ENCODE measurements at regions not wholly inside any gene's neighbourhood (a gene's known extent, or its start where the extent isn't known, plus 50 kb on each side); places are given as distances from the start of the nearest gene placed in this dataset.
"Not testable (repeated sequence)": the region's sequence is repeated elsewhere in the genome, so short reads cannot be mapped to it uniquely, and the experiment has no call there.

DNA sequence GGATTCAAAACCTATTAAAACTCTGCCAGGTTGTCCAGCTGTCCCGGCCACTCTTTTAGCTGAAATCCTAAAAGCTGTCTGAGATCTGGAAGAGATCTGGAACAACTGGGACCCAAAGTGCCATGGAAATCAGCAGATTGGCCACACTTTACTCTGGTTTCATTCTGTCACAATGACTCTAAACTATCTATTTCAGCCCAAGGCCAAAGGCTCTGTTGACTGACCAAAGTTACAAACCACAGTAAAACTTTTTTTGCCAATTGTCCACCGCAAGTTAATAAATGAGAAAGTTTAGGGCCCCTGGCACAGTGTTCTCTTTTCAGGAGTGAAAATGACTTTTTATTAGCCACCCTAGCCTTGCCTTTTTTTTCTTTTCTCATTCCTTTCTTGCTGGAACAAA is 113.4 kb upstream of the CPM start:
- no peaks in the 10 kb centered on the region for H3K36me3 ChIP-seq
- H3K4me2 ChIP-seq, result no peak overlapping the region
- no peak for TF ChIP-seq Cebpa-rat (IDR thresholded peaks at IDR 0.05)
- H3K4me1 ChIP-seq, result no peaks in the 10 kb centered on the region
- H4K20me1 ChIP-seq, result no peaks in the 10 kb centered on the region
- no peaks in the 10 kb centered on the region for H3K27me3 ChIP-seq
- no peaks in the 10 kb centered on the region for H3K9me3 ChIP-seq
- H3K4me3 ChIP-seq, result no peak overlapping the region
- H3K9ac ChIP-seq, result no peak overlapping the region
- H3K27ac ChIP-seq, result no peak overlapping the region

DNA sequence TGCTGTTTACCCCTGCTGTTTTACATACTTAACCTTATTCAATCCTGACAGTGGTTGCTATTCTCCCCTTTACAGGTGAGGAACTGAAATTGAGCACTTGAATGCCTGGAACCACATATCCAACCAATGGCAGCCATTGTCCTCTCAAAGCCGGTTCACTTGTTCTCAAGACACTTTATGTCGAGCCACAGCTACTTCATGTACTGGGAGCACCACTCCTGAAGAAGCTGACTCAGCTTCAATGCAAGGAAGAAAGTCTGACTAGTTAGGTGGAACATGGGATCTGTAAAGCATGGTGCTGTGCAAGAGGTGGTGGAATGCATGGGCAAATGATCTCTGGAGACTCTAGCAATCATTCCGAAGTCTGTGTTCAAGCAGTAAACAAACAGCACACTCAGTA is 113.9 kb upstream of the CPM start:
- no peak overlapping the region for H3K4me2 ChIP-seq
- no peak for TF ChIP-seq Cebpa-rat (IDR thresholded peaks at IDR 0.05)
- no peak overlapping the region for H3K4me3 ChIP-seq
- H4K20me1 ChIP-seq, result no peaks in the 10 kb centered on the region
- no peaks in the 10 kb centered on the region for H3K4me1 ChIP-seq
- no peaks in the 10 kb centered on the region for H3K27me3 ChIP-seq
- H3K9ac ChIP-seq, result no peak overlapping the region
- no peaks in the 10 kb centered on the region for H3K9me3 ChIP-seq
- H3K36me3 ChIP-seq, result no peaks in the 10 kb centered on the region
- H3K27ac ChIP-seq, result no peak overlapping the region

DNA sequence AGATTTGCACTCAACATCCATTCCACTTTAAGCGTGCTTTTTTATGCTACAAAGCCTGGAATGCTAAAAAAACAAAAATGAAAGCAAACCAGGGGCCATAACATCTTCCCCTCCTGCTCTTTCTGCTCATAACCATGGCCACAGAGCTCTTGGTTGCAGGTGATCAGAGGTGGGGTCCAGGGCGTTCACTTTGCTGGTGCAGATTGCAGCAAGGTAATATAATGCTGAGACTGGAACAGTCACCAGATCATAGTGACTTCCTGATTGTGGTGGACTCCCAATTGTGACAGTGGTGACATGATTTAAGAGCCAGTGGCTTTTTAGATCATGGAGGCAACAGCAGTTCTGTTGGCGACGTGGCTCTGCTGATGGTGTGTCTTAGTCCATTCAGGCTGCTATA is 115.0 kb upstream of the CPM start:
- H3K27ac ChIP-seq, result no peak overlapping the region
- H3K4me3 ChIP-seq, result no peak overlapping the region
- no peaks in the 10 kb centered on the region for H3K4me1 ChIP-seq
- TF ChIP-seq Cebpa-rat (IDR thresholded peaks at IDR 0.05), result no peak
- H3K27me3 ChIP-seq, result no peaks in the 10 kb centered on the region
- no peaks in the 10 kb centered on the region for H3K9me3 ChIP-seq
- no peaks in the 10 kb centered on the region for H3K36me3 ChIP-seq
- no peak overlapping the region for H3K4me2 ChIP-seq
- H3K9ac ChIP-seq, result no peak overlapping the region
- H4K20me1 ChIP-seq, result no peaks in the 10 kb centered on the region

DNA sequence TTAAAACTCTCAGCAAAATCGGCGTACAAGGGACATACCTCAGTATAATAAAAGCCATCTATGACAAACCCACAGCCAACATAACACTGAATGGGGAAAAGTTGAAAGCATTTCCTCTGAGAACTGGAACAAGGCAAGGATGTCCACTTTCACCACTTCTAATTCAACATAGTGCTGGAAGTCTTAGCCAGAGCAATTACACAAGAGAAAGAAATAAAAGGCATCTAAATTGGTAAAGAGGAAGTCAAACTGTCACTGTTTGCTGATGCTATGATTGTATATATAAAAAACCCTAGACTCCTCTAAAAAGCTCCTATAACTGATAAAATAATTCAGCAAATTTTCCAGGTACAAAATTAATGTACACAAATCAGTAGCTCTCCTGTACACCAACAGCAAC is 116.9 kb upstream of the CPM start:
- H3K4me3 ChIP-seq, H4K20me1 ChIP-seq, H3K36me3 ChIP-seq, H3K9me3 ChIP-seq, H3K4me1 ChIP-seq, H3K27ac ChIP-seq, H3K4me2 ChIP-seq, H3K9ac ChIP-seq, H3K27me3 ChIP-seq: not testable (repeated sequence)

DNA sequence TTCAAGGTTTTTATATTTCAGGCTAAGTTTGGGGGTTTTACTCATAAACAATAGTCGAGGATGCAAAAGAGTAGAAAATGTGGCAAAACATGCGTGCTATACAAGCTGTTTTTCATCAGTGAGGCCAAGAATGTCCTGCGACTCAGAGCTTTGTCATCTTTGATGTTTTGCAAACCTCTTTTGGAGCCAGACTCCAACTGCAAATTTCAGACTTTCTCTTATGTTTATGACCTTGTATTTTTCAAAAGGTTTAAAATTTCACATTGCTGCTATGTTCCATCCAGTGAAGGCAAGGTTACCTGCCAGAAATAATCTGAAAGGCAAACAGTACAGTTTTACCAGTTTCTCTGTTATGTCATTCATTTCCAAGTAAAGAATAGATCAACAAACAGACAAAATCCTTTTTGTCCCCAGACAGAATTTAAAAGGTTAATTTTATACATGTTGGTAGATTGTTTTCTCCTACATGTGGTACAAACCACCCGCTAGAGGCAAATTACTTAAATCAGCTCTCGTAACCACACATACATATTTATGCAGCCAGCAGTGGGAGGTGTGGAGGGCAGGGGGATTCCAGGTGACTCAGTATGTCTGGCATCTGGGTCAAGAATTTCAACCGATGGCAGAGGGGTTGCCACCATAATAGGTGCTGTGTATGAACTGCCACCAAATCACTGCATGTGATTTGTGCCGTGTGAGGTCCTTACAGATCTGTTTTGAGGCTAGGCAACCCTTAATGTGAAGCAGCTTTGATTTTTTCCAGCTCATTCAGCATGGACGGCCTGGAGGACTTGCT is 119.8 kb upstream of the CPM start:
- H3K27me3 ChIP-seq, result no peaks in the 10 kb centered on the region
- H3K4me3 ChIP-seq, result no peak overlapping the region

DNA sequence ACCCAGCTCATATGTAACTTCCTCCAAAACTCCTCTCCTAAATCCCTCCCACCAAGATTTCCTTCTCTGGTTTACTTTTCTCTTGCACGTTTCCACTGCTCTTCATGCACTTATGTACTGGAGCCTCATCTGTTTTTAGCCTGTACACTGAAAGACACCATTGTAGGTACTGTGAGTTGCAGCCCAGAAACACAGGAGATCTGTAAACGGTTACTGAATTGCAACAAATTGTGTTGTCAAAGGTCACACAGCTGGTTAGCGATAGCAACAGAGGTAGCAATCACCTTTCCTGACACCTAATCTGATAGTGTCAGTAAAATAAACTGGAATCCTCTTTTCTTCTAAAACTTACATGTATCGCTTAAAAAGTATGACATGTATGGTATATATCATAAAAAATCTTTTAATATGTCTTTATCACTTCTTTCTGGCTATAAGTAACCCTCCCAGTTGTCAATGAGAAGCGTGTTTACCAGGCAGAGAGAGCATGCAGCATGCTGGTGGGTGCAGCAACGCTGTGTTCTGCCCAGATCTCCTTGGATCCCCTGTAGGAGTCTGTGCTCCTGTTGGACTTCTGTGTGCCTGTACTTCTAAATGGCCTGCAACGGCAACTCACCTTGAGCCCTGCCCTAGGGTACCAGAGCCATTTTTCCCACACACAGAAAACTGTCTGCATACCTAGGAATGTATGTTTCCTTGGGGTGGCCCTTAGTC is 121.5 kb upstream of the CPM start:
- no peak overlapping the region for H3K4me3 ChIP-seq
- no peak overlapping the region for H3K9ac ChIP-seq
- H3K27ac ChIP-seq, result no peak overlapping the region
- no peak overlapping the region for H3K4me2 ChIP-seq
- TF ChIP-seq Cebpa-rat (IDR thresholded peaks at IDR 0.05), result no peak
- no peaks in the 10 kb centered on the region for H3K27me3 ChIP-seq
- no peaks in the 10 kb centered on the region for H3K4me1 ChIP-seq
- H3K9me3 ChIP-seq, result no peaks in the 10 kb centered on the region
- H3K36me3 ChIP-seq, result no peaks in the 10 kb centered on the region
- H4K20me1 ChIP-seq, result no peaks in the 10 kb centered on the region

More for the DNA sequence above, 119.8 kb upstream of the CPM start:
- H3K9me3 ChIP-seq, result no peaks in the 10 kb centered on the region
- no peaks in the 10 kb centered on the region for H4K20me1 ChIP-seq
- no peaks in the 10 kb centered on the region for H3K4me1 ChIP-seq
- H3K9ac ChIP-seq, result no peak overlapping the region
- H3K4me2 ChIP-seq, result no peak overlapping the region
- no peak for TF ChIP-seq Cebpa-rat (IDR thresholded peaks at IDR 0.05)
- H3K36me3 ChIP-seq, result no peaks in the 10 kb centered on the region
- no peak overlapping the region for H3K27ac ChIP-seq

DNA sequence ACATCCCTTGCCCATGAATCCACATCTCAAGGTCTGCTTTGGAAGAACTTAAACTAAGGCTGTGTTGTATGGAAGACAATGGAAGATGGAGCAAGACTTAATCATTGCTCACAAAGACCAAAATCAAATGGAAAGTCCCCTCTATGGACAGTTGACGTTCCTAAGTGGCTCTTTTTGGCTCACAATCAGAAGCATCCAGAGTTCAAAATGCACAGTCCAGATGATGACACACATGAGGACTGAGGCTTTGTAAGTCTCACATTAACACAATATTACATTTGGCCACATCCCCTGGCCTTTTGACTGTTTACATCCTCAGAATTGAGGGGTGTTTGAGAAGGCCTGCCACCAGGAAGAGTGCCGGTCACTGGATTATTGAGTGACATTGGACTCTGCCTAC is 122.3 kb upstream of the CPM start:
- no peak for TF ChIP-seq Cebpa-rat (IDR thresholded peaks at IDR 0.05)
- Histone ChIP-seq H3K4me1 (no peaks in the 10 kb centered on the region), H3K4me3 (no peak overlapping the region), H3K36me3 (no peaks in the 10 kb centered on the region), H3K27me3 (no peaks in the 10 kb centered on the region), H3K4me2 (no peak overlapping the region), H3K9me3 (no peaks in the 10 kb centered on the region), H4K20me1 (no peaks in the 10 kb centered on the region), H3K27ac (no peak overlapping the region), H3K9ac (no peak overlapping the region)

DNA sequence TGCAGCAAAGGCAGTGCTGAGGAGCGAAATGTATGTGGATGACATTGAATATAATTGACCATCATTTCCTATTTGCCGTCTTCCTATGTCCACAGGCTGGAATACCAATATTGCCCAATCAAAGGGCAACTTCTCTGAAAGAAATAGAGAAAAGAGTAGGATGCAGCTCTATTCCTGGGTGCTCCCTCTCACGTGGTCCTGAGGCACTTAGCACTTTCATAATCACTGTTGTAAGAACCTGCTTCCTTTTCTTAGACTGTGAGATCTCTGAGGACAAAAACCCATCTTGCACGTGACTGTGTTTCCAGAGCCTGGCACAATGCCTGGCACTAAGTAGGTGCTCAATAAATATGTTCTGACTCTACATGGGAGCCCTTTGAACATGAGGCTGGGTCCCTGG is 122.7 kb upstream of the CPM start:
- no peak for TF ChIP-seq Cebpa-rat (IDR thresholded peaks at IDR 0.05)
- no peaks in the 10 kb centered on the region for H3K4me1 ChIP-seq
- no peaks in the 10 kb centered on the region for H3K36me3 ChIP-seq
- no peak overlapping the region for H3K4me2 ChIP-seq
- H3K4me3 ChIP-seq, result no peak overlapping the region
- H3K27ac ChIP-seq, result no peak overlapping the region
- H3K9me3 ChIP-seq, result no peaks in the 10 kb centered on the region
- no peaks in the 10 kb centered on the region for H4K20me1 ChIP-seq
- H3K9ac ChIP-seq, result no peak overlapping the region
- no peaks in the 10 kb centered on the region for H3K27me3 ChIP-seq

DNA sequence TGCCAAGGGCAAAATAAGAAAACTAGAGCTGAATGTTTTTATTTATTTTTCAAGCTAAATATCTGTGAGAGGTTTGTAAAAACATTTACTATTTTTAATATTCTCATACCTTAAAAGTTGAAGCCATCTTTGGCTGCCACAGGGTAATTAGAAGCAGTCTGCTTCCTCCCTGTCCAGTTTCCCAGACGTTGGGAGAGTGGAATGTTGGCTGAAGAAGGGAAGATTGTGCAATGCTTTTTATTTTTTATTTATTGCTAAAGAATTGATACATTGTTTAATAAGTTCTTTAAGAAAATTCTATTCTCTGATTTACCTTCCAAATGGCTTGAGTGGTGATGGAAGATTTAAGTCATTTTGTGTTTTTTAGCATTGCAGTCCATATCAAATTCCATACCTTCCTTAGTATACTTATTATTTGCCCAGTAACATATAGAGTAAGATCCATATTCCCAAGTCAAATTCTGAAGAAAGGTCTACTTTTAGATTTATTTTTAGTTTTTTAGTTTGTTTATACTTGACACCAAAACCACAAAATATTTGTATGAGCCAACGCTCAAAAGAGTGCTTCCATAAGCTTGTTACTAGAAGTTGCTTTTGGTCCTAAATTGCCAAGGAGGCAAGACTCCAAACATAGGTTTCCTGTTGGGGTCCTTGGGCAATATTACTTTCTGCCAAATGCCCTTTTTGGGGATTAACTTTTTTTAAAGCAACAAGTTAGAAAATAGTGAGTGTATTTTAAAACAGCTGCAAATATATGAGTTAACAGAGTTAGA is 124.0 kb upstream of the CPM start:
- Histone ChIP-seq H4K20me1 (no peaks in the 10 kb centered on the region), H3K27me3 (no peaks in the 10 kb centered on the region), H3K9ac (no peak overlapping the region), H3K9me3 (no peaks in the 10 kb centered on the region), H3K4me3 (no peak overlapping the region), H3K4me2 (no peak overlapping the region), H3K36me3 (no peaks in the 10 kb centered on the region), H3K4me1 (no peaks in the 10 kb centered on the region), H3K27ac (no peak overlapping the region)
- TF ChIP-seq Cebpa-rat (IDR thresholded peaks at IDR 0.05), result no peak

DNA sequence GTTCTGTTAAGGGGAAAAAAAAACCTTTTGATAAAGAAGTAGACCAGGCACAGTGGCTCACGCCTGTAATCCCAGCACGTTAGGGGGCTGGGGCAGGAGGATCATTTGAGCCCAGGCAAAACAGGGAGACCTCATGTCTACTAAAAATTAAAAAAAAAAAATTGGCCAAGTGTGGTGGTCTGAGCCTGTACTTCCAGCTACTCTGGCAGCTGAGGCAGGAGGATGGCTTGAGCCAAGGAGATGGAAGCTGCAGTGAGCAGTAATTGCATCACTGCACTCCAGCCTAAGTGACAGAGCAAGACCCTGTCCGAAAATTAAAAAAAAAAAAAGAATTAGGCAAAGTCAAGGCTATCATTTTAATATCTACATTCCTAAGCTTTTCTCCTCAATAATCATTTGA is 124.8 kb upstream of the CPM start:
- Histone ChIP-seq H3K4me3 (no peak overlapping the region), H3K27ac (no peak overlapping the region), H3K4me2 (no peak overlapping the region), H4K20me1 (no peaks in the 10 kb centered on the region), H3K27me3 (no peaks in the 10 kb centered on the region), H3K9ac (no peak overlapping the region), H3K9me3 (no peaks in the 10 kb centered on the region), H3K36me3 (no peaks in the 10 kb centered on the region), H3K4me1 (no peaks in the 10 kb centered on the region)
- no peak for TF ChIP-seq Cebpa-rat (IDR thresholded peaks at IDR 0.05)

All from BLaER1 (cell line).